ENCODE measurements at regions not wholly inside any gene's neighbourhood (a gene's known extent, or its start where the extent isn't known, plus 50 kb on each side); places are given as distances from the start of the nearest gene placed in this dataset.

DNA sequence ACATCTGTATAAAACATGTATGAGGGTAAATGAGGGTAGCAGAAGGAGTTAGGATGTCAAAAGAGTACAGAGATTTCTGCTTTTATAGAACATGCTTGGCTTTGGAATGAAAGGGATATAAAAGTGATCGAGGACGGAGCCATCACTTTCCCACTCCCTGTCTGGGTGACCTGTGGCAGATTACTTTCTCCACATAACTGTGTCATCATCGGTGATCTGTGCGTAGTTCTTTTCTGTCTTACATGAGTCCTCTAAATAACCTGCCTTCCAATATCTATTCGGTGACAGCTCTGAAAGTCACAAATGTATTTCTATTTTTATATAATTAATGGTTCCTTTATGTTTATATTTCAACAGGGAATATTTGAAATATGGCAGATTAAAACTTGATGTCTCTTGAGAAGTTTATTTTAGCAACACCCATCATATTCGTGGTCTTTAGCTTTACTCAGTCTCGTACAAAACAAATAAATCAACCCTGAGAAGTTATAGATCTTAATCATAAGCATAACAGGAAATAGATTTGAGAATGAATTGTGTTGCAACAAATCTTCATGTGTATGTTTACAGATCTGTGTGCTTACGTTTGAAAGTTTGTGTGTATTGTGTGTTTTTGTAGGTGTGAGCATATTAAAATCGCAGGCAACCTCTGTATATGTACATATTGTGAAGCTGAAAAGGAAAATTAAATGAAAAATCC lies 1094.3 kb downstream of the EFNB2 start:
- in situ Hi-C loops (cut with MboI; ENCODE audit: low sequenced_read_pairs), result no loop called here

DNA sequence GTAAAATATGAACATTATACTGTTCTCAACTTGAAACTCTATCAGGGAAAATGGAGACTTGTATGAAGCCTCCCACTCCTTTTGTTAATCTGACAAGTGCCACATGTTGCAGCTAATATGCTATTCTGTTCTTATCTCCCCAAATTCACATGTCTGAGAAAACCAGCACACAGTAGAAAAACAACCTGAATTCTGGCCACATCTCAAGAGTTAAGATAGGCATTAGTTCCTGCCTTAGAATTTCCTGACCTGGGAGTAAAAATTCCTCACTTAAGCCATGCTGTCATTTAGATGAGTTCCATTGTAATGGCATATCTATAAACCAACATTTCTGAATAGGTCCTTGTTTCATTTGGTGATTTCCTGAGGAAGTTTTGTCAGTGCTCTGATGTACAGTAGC lies 1098.5 kb downstream of the EFNB2 start:
- in situ Hi-C loops (cut with MboI; ENCODE audit: low sequenced_read_pairs), result no loop called here

GRCh38 chr13:105432438-105432837 lies 1103.0 kb downstream of the EFNB2 start:
- in situ Hi-C loops (cut with MboI; ENCODE audit: low sequenced_read_pairs), result no loop called here

DNA sequence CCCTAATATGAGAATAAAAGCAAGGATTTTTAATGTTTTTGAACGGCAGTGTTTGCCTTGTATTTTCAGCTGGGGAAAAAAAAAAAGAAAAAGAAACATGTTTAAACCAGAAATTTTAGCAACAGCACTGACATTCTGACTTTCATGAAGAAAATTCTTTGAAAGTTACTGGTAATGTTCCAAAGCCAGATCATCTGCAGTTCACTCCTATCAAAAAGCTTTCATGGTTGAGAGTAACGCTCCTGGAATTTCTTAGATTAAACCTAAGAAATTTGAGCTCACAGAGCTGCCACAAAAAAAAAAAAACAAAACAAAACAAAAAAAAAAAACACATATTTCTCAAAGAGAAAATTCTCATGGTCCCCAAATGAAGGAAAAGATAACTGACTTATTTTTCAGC lies 1106.7 kb downstream of the EFNB2 start:
- in situ Hi-C loops (cut with MboI; ENCODE audit: low sequenced_read_pairs), result no loop called here

- in situ Hi-C loops (cut with MboI; ENCODE audit: low sequenced_read_pairs), result no loop called here
Observed at GRCh38 chr13:105426441-105426840, 1109.0 kb downstream of the EFNB2 start.

- in situ Hi-C loops (cut with MboI; ENCODE audit: low sequenced_read_pairs), result no loop called here
Observed at GRCh38 chr13:105414639-105415038, 1120.8 kb downstream of the EFNB2 start.

GRCh38 chr13:105412171-105412570 lies 1123.3 kb downstream of the EFNB2 start:
- in situ Hi-C loops (cut with MboI; ENCODE audit: low sequenced_read_pairs), result no loop called here

GRCh38 chr13:105410602-105411001 lies 1124.9 kb downstream of the EFNB2 start:
- in situ Hi-C loops (cut with MboI; ENCODE audit: low sequenced_read_pairs), result no loop called here

GRCh38 chr13:105406551-105406950 lies 1128.9 kb downstream of the EFNB2 start:
- in situ Hi-C loops (cut with MboI; ENCODE audit: low sequenced_read_pairs), result no loop called here

DNA sequence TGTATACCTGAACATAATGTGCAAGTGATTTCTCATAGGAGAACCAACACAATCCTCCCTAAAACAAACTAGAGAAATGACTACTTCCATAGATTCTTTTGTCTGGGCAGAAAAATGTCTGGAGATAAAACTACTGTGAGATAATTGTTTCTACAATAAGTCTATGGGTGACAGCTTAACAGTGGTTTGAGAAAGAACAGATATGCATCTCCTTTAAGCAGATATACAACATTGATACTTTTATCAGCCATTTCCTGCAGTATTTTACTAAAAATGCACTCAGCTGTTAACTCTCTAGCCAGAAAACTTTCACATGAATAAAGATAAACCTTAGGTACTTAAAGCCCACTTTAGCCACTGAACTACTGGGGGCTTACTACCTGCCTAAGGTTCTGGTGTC lies 1132.4 kb downstream of the EFNB2 start:
- in situ Hi-C loops (cut with MboI; ENCODE audit: low sequenced_read_pairs), result no loop called here

DNA sequence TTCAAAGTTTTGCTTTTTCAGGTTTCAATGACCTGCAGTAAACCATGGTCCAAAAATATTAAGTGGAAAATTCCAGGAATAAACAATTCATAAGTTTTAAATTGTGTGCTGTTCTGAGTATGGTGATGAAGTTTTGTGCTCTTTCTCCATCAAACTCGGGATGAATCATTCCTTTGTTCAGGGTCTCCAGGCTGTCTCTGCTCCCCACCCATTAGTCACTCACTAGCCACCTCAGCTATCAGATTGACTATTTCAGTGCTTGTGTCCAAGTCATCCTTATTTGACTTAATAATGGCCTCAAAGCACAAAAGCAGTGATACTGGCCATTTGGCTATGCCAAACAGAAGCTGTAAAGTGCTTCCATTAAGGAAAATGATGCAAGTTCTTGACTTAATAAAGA lies 1140.4 kb downstream of the EFNB2 start:
- in situ Hi-C loops (cut with MboI; ENCODE audit: low sequenced_read_pairs), result no loop called here

DNA sequence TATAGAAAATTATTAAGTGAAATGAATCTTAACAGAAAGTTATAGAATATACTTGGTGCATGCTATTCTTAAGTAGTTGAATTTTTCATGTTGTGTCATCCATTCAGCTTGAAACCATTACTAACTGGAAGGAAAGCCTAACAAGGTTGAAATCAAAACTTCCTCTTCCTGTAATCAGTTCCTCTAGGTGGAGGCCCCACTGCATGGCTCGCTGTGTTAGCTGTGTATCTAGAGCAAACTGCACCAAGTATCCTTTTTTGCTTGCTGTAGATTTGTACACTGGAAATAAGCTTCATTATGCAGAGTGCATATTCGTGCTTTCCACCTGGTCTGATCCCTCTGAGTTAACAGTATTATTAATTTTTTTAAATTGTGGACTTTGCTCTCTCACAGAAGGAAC lies 1146.1 kb downstream of the EFNB2 start:
- in situ Hi-C loops (cut with MboI; ENCODE audit: low sequenced_read_pairs), result no loop called here

GRCh38 chr13:105377452-105377851 lies 1158.0 kb downstream of the EFNB2 start:
- in situ Hi-C loops (cut with MboI; ENCODE audit: low sequenced_read_pairs), result no loop called here

DNA sequence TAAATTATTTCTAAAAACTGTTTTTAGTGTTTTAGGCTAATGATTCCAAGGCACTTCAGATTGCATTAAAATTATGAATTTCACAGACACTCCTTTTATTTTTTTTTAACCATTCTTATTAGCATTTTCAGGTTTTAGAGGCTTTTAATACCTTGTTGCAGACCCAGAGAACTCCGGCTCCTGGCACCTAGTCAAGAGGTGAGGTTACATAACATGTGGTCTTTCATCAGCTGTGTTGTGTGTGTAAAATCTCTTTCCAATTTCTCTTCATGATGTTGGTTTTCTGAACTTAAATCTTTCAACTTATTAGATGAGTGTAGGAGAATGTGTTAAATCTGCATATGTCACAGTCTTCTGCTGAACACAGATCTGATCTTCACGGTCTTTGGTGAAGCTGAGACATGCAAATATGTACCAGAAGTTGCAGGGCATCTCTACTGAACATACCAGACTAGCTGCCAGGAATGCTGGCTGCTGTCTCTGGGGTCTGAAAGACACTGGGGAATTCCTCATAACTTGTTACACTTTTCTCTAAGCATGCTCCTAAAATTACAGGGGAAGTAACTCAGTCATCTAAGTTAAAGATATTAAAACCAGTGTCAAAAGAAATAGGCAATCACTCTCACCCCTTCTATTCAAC lies 1165.3 kb downstream of the EFNB2 start:
- in situ Hi-C loops (cut with MboI; ENCODE audit: low sequenced_read_pairs), result no loop called here

- in situ Hi-C loops (cut with MboI; ENCODE audit: low sequenced_read_pairs), result no loop called here
Observed at GRCh38 chr13:105368781-105369180, 1166.7 kb downstream of the EFNB2 start.

- in situ Hi-C loops (cut with MboI; ENCODE audit: low sequenced_read_pairs), result no loop called here
Observed at GRCh38 chr13:105365831-105366230, 1169.6 kb downstream of the EFNB2 start.

- in situ Hi-C loops (cut with MboI; ENCODE audit: low sequenced_read_pairs), result no loop called here
Observed at GRCh38 chr13:105365021-105365550, 1170.4 kb downstream of the EFNB2 start.

DNA sequence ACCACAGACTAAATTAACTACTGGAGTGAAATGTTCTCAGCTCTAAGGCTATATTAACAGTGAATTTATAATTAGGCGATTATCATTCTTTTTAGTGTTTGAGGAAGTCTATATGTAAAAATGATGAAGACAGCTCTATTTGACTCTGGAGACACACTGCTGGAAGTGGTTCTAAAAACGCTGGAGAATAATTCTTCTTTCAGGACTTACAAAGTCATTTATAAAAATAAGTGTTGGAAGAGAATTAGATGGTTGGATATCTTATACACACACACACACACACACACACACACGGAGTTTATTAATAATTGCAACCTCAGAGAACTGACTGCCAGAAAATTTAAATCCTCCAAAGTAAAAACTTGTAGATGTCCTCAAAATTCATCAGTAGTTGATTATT lies 1171.3 kb downstream of the EFNB2 start:
- in situ Hi-C loops (cut with MboI; ENCODE audit: low sequenced_read_pairs), result no loop called here

GRCh38 chr13:105363261-105364190 lies 1171.9 kb downstream of the EFNB2 start:
- in situ Hi-C loops (cut with MboI; ENCODE audit: low sequenced_read_pairs), result no loop called here

- in situ Hi-C loops (cut with MboI; ENCODE audit: low sequenced_read_pairs), result no loop called here
Observed at GRCh38 chr13:105353654-105354053, 1181.8 kb downstream of the EFNB2 start.

DNA sequence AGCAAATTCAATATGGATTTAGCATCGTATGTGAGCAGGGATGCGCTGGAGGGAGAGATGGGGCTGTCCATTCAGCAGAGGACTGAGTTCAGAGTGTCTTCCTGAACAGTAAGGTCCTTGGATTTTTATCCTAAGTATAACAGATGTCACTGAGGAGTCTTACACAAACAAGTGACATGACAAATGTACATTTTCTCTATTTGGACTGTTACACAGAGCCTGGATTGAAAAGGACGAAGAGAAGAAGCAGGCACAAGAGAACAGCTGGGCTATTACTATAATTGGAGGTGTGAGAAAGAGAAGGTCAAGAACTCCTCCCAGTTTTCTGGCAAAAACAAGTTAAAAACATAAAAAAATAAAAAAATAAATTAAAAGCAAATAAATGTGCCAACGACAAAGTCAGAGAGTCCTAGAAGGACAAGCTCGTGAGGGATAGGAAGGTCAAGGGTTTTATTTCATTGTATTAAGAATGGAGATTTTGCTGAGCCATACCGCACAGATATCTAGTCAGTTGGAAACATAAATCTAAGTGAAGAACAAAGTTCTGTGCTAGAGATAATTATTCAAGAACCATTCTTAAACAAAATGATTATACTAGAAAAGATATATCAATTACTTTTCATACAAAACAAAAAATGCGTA lies 1186.3 kb downstream of the EFNB2 start:
- in situ Hi-C loops (cut with MboI; ENCODE audit: low sequenced_read_pairs), result no loop called here
